Thyroid gland (tissue), 4 donors: ENCODE measurements at regions not wholly inside any gene's neighbourhood (a gene's known extent, or its start where the extent isn't known, plus 50 kb on each side); places are given as distances from the start of the nearest gene placed in this dataset.

Experiments
- POLR2A ChIP-seq, 2 donors: fragments of 450-650 bp; IDR thresholded peaks; one replicate each; pipeline ENCODE4 v1.6.1; 2017; ENCODE audit warnings: antibody characterized with exemption in 2 of 2, mild to moderate bottlenecking in 2 of 2, moderate library complexity in 1 of 2
- TF ChIP-seq, protein P1 (sequence below), 6 experiments: fragments of 200-600 bp in 3 of 6; fragments of 450-650 bp in 3 of 6; sonication (generic) in 3 of 6; IDR thresholded peaks; one replicate each; pipeline ENCODE4 v1.5.1; 2016 to 2019; ENCODE audit warnings: antibody characterized with exemption in 6 of 6, mild to moderate bottlenecking in 2 of 6, inconsistent platforms in 1 of 6, moderate library complexity in 1 of 6

DNA sequence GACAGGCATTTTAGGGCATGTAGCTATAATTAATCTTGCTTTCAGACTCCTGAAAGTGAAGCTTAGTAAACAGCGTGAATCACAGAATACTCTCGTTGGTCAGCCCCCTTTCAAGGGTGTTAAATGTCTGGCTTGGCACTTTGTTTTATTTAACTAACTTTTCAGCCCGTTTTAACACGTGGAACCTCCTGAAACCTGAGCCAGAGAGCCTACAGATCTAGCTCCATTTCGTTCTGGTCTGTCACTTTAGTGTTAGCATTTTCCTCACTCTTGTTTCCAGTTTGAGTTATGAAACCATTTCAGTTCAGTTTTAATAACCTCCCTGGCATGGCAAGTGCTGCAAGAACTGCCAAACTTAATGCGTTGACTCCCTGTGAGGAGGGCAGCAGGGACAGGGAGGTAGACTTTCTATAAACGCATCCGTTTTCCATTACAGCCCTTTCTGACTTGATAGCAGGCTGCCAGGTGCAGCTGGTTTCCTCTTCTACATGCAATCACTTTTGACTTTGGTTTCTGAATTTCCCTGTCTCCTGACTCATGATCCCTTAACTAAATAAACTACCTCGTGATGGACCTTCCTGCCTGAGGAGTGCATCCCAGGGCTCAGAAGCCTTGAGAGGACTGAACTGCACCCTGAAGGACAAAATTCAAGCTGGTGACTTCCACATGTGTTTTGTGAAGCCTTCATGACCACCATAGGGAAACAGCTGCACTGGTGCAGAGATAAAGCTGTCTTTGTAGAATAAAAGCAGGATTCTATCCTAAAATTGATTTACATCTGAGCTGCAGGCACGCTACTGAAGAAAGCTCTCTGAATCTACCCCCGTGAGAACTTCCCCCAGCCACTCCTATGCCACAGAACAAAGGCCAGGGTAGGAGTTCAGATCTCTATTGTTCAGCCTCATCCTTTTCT is 192.6 kb downstream of the DLEU7 start:
- TF ChIP-seq, protein P1, sequence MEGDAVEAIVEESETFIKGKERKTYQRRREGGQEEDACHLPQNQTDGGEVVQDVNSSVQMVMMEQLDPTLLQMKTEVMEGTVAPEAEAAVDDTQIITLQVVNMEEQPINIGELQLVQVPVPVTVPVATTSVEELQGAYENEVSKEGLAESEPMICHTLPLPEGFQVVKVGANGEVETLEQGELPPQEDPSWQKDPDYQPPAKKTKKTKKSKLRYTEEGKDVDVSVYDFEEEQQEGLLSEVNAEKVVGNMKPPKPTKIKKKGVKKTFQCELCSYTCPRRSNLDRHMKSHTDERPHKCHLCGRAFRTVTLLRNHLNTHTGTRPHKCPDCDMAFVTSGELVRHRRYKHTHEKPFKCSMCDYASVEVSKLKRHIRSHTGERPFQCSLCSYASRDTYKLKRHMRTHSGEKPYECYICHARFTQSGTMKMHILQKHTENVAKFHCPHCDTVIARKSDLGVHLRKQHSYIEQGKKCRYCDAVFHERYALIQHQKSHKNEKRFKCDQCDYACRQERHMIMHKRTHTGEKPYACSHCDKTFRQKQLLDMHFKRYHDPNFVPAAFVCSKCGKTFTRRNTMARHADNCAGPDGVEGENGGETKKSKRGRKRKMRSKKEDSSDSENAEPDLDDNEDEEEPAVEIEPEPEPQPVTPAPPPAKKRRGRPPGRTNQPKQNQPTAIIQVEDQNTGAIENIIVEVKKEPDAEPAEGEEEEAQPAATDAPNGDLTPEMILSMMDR (IDR thresholded peaks at IDR 0.05): no peak
- TF ChIP-seq POLR2A (IDR thresholded peaks at IDR 0.05): no peak
